Hepatocyte (in vitro differentiated cells): ENCODE measurements at regions not wholly inside any gene's neighbourhood (a gene's known extent, or its start where the extent isn't known, plus 50 kb on each side); places are given as distances from the start of the nearest gene placed in this dataset.

Experiments
- CTCF ChIP-seq: fragments of 200-600 bp; sonication (generic); IDR thresholded peaks from 2 replicates; pipeline ENCODE4 v1.5.1; 2016; ENCODE audit warnings: antibody characterized with exemption, mild to moderate bottlenecking; ENCODE audit not compliant: poor library complexity
- EZH2 ChIP-seq: fragments of 200-600 bp; sonication (generic); IDR thresholded peaks from 2 replicates; pipeline ENCODE4 v1.6.1; 2016; ENCODE audit warnings: antibody characterized with exemption, mild to moderate bottlenecking, borderline replicate concordance
- EZH2phosphoT487 ChIP-seq: fragments of 200-600 bp; sonication (generic); IDR thresholded peaks from one replicate; pipeline ENCODE4 v1.6.1; 2018; ENCODE audit warnings: antibody characterized with exemption, mild to moderate bottlenecking, low read depth, moderate library complexity; ENCODE audit not compliant: unreplicated experiment, severe bottlenecking

DNA sequence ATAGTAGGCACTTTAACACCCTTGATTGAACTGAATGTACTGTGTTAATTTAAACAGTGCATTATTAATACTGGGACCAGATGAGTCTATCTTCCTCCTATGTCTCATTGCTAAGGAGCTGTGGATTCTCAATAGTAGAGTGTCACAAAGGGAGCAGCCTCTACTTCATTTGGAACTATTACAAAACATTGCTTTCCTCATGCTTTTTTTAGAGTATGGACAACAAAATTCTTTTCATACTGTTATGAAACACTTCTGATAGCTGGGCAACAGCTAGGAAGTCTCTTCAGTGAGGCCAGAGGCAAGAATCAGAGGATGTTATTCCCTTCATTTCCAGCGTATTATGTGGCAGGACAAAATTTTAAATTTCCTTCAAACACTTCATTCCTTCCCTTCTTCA lies 160.8 kb downstream of the FBXO8 start:
- TF ChIP-seq CTCF (no peak), EZH2 (no peak), EZH2phosphoT487 (no peak)
